MG63 (cell line): ENCODE measurements at regions not wholly inside any gene's neighbourhood (a gene's known extent, or its start where the extent isn't known, plus 50 kb on each side); places are given as distances from the start of the nearest gene placed in this dataset.

Source experiments
- DNase-seq: peaks from one replicate; pipeline ENCODE4 v3.0.0-alpha.2; 2020
- H3K27me3 ChIP-seq: fragments of 250-450 bp; sonication (Bioruptor Pico); 2 replicates; pipeline ENCODE4 v1.5.1; 2020; ENCODE audit warnings: mild to moderate bottlenecking, moderate library complexity
- H3K36me3 ChIP-seq: fragments of 250-450 bp; sonication (Bioruptor Pico); 2 replicates; pipeline ENCODE4 v1.5.1; 2020; ENCODE audit warnings: mild to moderate bottlenecking, moderate library complexity
- H3K4me3 ChIP-seq: fragments of 250-450 bp; sonication (Bioruptor Pico); 2 replicates; pipeline ENCODE4 v1.5.1; 2020; ENCODE audit warnings: mild to moderate bottlenecking, moderate library complexity
- H3K9me3 ChIP-seq: fragments of 250-450 bp; sonication (Bioruptor Pico); 2 replicates; pipeline ENCODE4 v1.5.1; 2020; ENCODE audit warnings: mild to moderate bottlenecking, moderate library complexity

DNA sequence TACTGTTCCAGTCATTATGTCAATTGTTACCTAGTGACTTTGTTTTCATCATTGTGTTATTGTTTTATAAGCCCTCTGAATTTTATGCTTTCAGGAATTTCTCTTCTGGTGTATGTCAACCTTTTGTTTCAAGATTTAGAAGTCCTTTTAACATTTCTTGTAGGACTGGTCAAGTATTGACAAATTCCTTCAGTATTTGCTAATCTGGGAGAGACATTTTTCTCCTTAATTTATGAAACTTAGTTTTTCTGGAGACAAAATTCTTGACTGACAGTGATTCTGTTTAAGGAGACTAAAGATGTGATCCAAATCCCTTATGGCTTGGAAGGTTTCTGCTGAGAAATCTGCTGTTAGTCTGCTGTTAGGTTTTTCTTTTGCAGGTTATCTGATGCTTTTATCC is 84.9 kb upstream of the NT5C1B start:
- Histone ChIP-seq H3K36me3 (no peaks in the 10 kb centered on the region), H3K9me3 (peaks cover 4% of the 10 kb centered on the region), H3K4me3 (no peak overlapping the region), H3K27me3 (no peaks in the 10 kb centered on the region)
- DNase-seq: no peak

- no peak for DNase-seq
Observed at GRCh38 chr2:18671363-18671762, 82.0 kb upstream of the NT5C1B start.

DNA sequence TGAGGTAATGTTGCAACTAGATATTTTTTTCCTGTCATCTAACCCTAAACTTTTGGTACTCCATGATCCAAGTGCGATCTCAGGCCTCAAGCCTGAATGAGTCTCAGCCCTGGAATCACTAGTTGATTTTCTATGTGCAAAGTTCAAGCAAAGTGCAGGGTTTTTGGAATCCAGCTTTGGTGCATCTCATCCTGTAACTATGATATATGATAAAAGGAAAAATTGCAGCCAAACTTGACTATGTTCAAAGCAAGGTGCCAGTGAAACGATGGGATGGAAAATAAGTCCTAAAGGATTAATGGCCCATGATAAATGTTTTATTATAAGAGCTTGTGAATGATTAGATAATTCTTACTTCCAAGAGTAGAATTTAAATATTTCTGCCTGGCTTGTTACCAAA is 78.9 kb upstream of the NT5C1B start:
- Histone ChIP-seq H3K36me3 (no peaks in the 10 kb centered on the region), H3K9me3 (no peaks in the 10 kb centered on the region; the same call in 1 of the 2 replicates), H3K4me3 (no peak overlapping the region), H3K27me3 (no peaks in the 10 kb centered on the region)
- no peak for DNase-seq

More at GRCh38 chr2:18671363-18671762, 82.0 kb upstream of the NT5C1B start:
- no peaks in the 10 kb centered on the region for H3K27me3 ChIP-seq
- peaks cover 4% of the 10 kb centered on the region for H3K9me3 ChIP-seq
- no peak overlapping the region for H3K4me3 ChIP-seq
- H3K36me3 ChIP-seq: no peaks in the 10 kb centered on the region

GRCh38 chr2:18664421-18664820 is 75.1 kb upstream of the NT5C1B start:
- H3K36me3 ChIP-seq: no peaks in the 10 kb centered on the region

DNA sequence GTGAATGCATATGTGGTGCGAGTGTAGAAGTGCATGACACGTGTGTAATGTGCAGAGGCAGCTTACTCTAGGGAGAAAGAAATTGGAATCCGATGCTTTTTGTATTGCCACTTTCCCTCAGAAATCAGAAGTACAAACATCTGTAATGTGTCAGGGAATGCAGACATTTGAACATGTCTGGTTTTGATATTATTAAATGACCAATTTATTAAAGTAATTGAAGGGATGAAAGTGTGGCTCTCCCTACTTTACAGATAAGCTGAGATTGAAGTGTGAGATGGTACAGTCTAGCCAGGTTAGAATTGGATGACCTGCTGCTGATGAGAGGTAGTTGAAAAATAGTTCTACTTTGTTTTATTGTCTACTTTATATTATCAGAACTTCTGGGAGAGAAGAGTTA is 74.5 kb upstream of the NT5C1B start:
- no peak for DNase-seq
- H3K4me3 ChIP-seq: no peak overlapping the region
- H3K36me3 ChIP-seq: no peaks in the 10 kb centered on the region
- no peaks in the 10 kb centered on the region for H3K27me3 ChIP-seq
- no peaks in the 10 kb centered on the region for H3K9me3 ChIP-seq

More at GRCh38 chr2:18664421-18664820, 75.1 kb upstream of the NT5C1B start:
- no peak overlapping the region for H3K4me3 ChIP-seq
- H3K9me3 ChIP-seq: no peaks in the 10 kb centered on the region
- H3K27me3 ChIP-seq: no peaks in the 10 kb centered on the region
- no peak for DNase-seq

DNA sequence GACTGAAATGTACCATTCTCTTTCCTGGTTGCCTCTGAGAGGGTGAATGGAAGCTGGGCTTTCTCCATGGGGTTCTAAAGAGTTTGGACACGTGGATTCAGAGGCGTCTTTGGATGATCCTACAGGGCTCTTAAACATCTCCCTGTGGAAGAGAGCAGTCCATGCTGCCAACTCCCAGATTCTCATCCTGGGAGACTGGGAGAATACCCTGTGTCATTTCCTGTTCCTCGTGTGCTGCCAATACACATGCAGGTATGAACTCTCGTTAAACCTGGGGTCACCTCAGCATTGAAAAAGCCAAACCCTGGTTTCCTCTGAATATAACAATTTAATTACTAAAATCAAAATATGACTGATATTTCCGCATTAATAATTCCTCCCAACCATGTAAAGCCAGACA is 73.3 kb upstream of the NT5C1B start:
- H3K36me3 ChIP-seq: no peaks in the 10 kb centered on the region
- no peaks in the 10 kb centered on the region for H3K9me3 ChIP-seq
- H3K27me3 ChIP-seq: no peaks in the 10 kb centered on the region
- DNase-seq: peak; percentile 5
- H3K4me3 ChIP-seq: no peak overlapping the region

- Histone ChIP-seq H3K4me3 (no peak overlapping the region), H3K9me3 (no peaks in the 10 kb centered on the region), H3K27me3 (no peaks in the 10 kb centered on the region), H3K36me3 (no peaks in the 10 kb centered on the region)
- no peak for DNase-seq
Observed at GRCh38 chr2:18659915-18660314, 70.5 kb upstream of the NT5C1B start.

GRCh38 chr2:18656048-18656447 is 66.7 kb upstream of the NT5C1B start:
- no peak for DNase-seq
- H3K27me3 ChIP-seq: no peaks in the 10 kb centered on the region
- H3K36me3 ChIP-seq: no peaks in the 10 kb centered on the region
- H3K4me3 ChIP-seq: no peak overlapping the region
- no peaks in the 10 kb centered on the region for H3K9me3 ChIP-seq

GRCh38 chr2:18651842-18652774 is 62.7 kb upstream of the NT5C1B start:
- no peak for DNase-seq
- Histone ChIP-seq H3K9me3 (no peaks in the 10 kb centered on the region), H3K36me3 (no peaks in the 10 kb centered on the region), H3K4me3 (no peak overlapping the region), H3K27me3 (no peaks in the 10 kb centered on the region)

GRCh38 chr2:18650221-18650620 is 60.9 kb upstream of the NT5C1B start:
- no peak for DNase-seq
- no peak overlapping the region for H3K4me3 ChIP-seq
- no peaks in the 10 kb centered on the region for H3K27me3 ChIP-seq
- H3K9me3 ChIP-seq: no peaks in the 10 kb centered on the region
- H3K36me3 ChIP-seq: no peaks in the 10 kb centered on the region

GRCh38 chr2:18649502-18650135 is 60.2 kb upstream of the NT5C1B start:
- no peaks in the 10 kb centered on the region for H3K9me3 ChIP-seq
- no peaks in the 10 kb centered on the region for H3K36me3 ChIP-seq
- DNase-seq: no peak
- no peaks in the 10 kb centered on the region for H3K27me3 ChIP-seq
- no peak overlapping the region for H3K4me3 ChIP-seq

DNA sequence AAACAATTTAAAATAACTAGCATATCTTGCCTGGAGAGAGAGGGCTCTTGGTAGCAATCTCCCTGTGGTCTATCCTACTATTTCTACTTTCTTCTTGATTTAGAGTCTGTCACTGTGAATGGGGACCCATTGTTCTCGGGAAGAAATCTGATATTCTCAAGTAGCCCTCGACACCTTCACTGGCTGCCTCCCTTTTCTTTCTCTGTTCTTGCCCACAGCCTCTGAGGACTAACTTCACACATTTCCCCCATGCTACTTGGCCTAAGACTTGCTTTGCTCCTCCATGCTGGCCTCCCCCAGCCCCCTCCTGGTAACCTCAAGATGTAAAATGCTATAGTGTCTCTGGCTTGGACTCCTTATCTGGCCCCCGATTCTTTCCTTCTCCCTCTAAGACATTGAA is 58.8 kb upstream of the NT5C1B start:
- Histone ChIP-seq H3K4me3 (no peak overlapping the region), H3K36me3 (no peaks in the 10 kb centered on the region), H3K27me3 (no peaks in the 10 kb centered on the region), H3K9me3 (no peaks in the 10 kb centered on the region)
- no peak for DNase-seq

GRCh38 chr2:18647731-18648130 is 58.4 kb upstream of the NT5C1B start:
- Histone ChIP-seq H3K9me3 (no peaks in the 10 kb centered on the region), H3K36me3 (no peaks in the 10 kb centered on the region), H3K4me3 (no peak overlapping the region), H3K27me3 (no peaks in the 10 kb centered on the region)
- DNase-seq: no peak

- no peaks in the 10 kb centered on the region for H3K9me3 ChIP-seq
- no peak for DNase-seq
- H3K4me3 ChIP-seq: no peak overlapping the region
- H3K27me3 ChIP-seq: no peaks in the 10 kb centered on the region
- H3K36me3 ChIP-seq: no peaks in the 10 kb centered on the region
Observed at GRCh38 chr2:18645315-18645714, 55.9 kb upstream of the NT5C1B start.

GRCh38 chr2:18644115-18644462 is 54.7 kb upstream of the NT5C1B start:
- H3K27me3 ChIP-seq: no peaks in the 10 kb centered on the region
- no peaks in the 10 kb centered on the region for H3K36me3 ChIP-seq
- no peak overlapping the region for H3K4me3 ChIP-seq
- no peaks in the 10 kb centered on the region for H3K9me3 ChIP-seq
- DNase-seq: no peak

DNA sequence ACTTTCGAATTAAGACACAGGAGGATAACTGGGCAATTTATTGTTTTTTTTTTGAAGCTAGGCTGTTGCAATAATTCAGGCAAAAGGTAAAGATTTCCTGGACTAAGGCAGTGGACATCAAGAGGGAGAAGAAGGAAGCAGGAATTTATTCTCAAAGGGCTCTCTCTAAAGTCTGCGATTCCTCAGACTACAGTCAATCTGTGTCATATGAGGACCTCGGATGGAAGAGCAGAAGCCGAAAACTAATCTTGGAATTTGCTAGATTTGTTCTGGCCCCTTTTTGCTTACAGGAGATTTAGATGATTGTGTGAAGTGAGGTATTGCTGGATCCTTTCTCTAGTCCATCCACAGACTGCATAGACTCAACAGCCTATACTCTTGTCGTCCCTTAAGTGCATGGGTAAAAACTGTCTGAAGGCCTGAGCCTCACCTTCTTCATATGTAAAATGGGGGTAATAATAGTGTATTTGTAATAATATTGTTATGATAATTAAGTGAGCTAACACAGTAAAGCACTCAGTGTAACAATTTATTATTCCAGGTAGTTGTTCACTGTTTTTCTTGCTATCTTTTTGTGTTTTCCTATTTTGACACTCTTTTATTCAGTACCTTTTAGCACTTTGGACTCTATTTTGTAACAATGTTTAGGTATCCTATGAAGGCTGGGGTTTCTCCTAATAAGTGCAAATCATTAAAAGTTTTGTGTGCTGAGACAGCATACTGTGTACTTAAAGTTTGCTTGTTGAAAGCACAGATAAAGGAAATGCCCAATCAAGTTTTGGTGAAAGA is 54.2 kb upstream of the NT5C1B start:
- DNase-seq: no peak
- Histone ChIP-seq H3K36me3 (no peaks in the 10 kb centered on the region), H3K27me3 (no peaks in the 10 kb centered on the region), H3K4me3 (no peak overlapping the region), H3K9me3 (no peaks in the 10 kb centered on the region)

DNA sequence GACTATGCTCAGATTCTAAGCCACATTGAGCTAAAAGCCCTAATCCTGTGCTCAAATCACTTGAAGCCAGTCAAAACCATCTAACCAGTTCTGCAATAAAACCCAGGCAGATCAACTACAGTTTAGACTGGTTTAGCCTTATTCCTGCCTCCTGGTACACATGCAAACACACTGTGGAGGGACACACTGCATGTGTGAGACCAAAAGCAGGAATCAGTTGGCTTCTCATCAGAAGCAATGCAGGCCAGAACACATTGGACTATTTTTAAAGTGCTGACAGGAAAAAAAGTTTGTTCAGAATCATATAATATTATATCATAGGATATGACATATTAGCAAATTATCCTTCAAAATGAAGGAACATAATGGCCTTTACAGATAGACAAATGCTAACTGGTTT is 52.5 kb upstream of the NT5C1B start:
- H3K4me3 ChIP-seq: no peak overlapping the region
- no peaks in the 10 kb centered on the region; the same call in 1 of the 2 replicates for H3K9me3 ChIP-seq
- H3K27me3 ChIP-seq: no peaks in the 10 kb centered on the region
- no peaks in the 10 kb centered on the region for H3K36me3 ChIP-seq
- DNase-seq: no peak
